ENCODE measurements at regions not wholly inside any gene's neighbourhood (a gene's known extent, or its start where the extent isn't known, plus 50 kb on each side); places are given as distances from the start of the nearest gene placed in this dataset.
A peak's percentile ranks its signal among the peaks of the same experiment; 100 is the strongest.

DNA sequence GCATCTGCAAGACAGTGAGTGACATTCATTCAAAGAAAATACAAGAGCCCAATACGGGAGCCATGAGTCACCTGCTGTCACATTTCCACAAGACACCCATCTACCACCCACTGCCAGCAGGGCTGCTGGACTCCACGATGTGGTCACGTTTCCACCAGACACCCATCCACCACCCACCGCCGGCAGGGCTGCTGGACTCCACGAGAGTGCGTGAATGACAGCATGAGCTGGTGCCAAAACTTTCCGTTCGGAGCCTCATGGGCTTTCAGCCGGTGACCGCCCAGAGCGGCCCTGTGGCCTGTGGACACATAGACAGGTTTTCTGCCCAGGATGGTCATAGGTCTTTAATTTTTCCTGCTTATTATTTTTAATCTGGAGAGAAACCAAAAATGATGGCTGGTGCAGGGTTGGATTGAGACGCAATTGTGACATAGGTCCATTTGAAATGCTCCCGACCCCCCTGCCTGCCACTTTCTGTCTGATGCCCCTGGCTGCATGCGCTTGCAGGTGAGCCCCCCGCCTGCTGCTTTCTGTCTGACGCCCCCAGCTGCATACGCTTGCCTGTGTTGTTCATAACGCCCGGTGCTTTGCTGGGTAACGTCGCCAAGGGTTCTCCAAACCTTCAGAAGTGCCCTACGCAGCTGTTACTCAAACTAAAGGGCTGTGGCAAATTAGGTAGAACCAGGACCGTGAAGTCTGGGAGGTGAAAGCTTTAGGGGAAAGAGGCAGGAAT is 59.1 kb upstream of the SMOC2 start:
- intact Hi-C loops (cut with DNase I; ENCODE audit: low total_unique reads) = loop anchor here (1.0 kb wide), 1 partner anchor 41 kb away; no protein-coding TSS in a partner anchor

DNA sequence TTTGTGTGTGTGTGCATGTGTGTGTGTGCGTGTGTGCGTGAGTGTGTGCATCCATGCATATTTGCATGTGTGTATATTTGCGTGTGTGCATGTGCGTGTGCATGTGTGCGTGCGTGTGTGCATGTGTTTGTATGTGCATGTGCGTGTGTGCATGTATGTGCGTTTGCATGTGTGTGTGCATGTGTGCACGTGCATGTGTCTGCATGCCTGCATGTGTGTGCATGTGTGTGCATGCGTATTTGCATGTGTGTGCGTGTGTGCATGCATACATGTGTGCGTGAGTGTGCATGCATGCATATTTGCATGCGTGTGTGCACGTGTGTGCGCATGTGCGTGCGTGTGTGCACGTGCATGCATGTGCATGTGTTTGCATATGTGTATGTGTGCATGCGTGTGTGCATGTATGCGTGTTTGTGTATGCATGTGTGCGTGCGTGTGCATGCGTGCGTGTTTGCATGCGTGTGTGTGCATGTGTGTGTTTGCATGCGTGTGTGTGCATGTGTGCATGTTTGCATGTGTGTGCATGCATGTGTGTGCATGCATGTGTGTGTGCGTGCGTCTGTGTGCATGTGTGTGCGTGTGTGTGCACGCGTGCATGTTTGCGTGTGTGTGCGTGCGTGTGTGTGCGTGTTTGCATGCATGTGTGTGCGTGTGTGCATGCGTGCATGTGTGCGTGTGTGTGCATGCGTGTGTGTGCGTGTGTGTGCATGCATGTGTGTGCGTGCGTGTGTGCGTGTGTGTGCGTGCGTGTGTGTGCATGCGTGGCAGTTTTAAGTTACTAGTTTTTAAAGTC is 57.7 kb upstream of the SMOC2 start:
- H3K36me3 ChIP-seq = no peaks in the 10 kb centered on the region
- no peak for DNase-seq
- TF ChIP-seq, protein P1, sequence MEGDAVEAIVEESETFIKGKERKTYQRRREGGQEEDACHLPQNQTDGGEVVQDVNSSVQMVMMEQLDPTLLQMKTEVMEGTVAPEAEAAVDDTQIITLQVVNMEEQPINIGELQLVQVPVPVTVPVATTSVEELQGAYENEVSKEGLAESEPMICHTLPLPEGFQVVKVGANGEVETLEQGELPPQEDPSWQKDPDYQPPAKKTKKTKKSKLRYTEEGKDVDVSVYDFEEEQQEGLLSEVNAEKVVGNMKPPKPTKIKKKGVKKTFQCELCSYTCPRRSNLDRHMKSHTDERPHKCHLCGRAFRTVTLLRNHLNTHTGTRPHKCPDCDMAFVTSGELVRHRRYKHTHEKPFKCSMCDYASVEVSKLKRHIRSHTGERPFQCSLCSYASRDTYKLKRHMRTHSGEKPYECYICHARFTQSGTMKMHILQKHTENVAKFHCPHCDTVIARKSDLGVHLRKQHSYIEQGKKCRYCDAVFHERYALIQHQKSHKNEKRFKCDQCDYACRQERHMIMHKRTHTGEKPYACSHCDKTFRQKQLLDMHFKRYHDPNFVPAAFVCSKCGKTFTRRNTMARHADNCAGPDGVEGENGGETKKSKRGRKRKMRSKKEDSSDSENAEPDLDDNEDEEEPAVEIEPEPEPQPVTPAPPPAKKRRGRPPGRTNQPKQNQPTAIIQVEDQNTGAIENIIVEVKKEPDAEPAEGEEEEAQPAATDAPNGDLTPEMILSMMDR (IDR thresholded peaks at IDR 0.05) = no peak
- H3K9me3 ChIP-seq = no peaks in the 10 kb centered on the region
- no peaks in the 10 kb centered on the region for H3K27me3 ChIP-seq
- H3K4me3 ChIP-seq = no peak overlapping the region
- peak overlapping the region in 1 of 2 donors; percentile 71 for H3K27ac ChIP-seq
- intact Hi-C loops (cut with DNase I; ENCODE audit: low total_unique reads) = no loop called here
- H3K4me1 ChIP-seq = peaks cover 0 to 20% (median 16%) of the 10 kb centered on the region in 4 donors

More for the DNA sequence above, 59.1 kb upstream of the SMOC2 start:
- peaks cover 0 to 31% (median 18%) of the 10 kb centered on the region in 4 donors for H3K4me1 ChIP-seq
- peak in 1 of 2 donors; percentile 63 for DNase-seq
- H3K9me3 ChIP-seq = no peaks in the 10 kb centered on the region
- TF ChIP-seq, protein P1 (IDR thresholded peaks at IDR 0.05) = peak; percentile 18 to 20
- no peak overlapping the region for H3K27ac ChIP-seq
- no peak overlapping the region for H3K4me3 ChIP-seq
- no peaks in the 10 kb centered on the region for H3K27me3 ChIP-seq
- H3K36me3 ChIP-seq = no peaks in the 10 kb centered on the region

DNA sequence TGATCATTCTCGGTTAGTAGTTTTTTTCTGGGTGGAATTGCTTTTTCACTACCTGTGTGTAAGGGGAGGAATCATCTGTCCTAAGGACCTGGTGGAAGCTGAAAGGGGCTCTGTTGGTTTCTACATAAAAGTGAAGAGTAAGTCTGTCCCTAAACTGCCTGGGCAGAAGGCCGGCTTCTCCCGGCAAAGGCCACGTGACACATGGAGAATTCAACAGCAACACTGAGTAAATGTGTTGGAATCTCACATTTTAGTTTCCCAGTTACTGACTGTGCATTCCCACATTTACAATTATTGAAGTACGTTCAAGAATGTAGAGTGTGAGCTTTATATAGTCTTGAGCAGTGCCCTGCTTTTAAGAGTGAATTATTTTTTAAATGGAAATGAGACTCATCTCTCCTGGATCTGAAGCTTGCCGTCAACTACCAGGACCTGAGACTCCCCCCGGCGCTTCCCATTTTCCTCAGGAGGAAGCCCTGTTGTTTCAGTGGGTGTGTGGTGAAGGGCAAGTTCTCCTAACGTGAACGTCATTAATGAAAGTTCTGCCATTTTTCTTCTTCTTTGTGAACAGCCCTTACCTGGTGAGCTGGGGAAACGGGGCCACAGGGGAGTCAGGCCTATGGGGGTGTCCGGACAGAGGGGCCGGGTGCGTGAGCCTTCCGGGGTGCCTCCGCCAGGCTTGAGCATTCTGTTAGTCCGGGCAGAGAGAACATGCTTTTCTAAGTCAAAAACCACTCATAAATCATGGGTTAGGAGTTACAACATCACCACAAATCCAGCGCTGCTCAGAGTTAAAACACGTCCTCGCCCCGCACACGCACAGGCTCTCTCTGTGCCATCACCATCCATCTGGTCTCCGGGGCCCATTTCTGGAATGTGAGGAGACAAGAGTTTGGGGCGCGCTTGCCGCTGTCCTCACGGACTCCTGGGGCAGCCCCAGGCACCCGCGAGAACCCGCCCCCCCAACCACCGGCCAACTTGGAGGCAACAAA is 56.6 kb upstream of the SMOC2 start:
- peak overlapping the region; percentile 36 to 41 for H3K4me3 ChIP-seq
- no peaks in the 10 kb centered on the region for H3K9me3 ChIP-seq
- peak in 1 of 2 donors; percentile 59 for DNase-seq
- no peaks in the 10 kb centered on the region for H3K36me3 ChIP-seq
- intact Hi-C loops (cut with DNase I; ENCODE audit: low total_unique reads) = no loop called here
- H3K4me1 ChIP-seq = peaks cover 0 to 20% (median 16%) of the 10 kb centered on the region in 4 donors
- peak overlapping the region; percentile 69 to 71 for H3K27ac ChIP-seq
- TF ChIP-seq, protein P1 (IDR thresholded peaks at IDR 0.05) = no peak
- no peaks in the 10 kb centered on the region for H3K27me3 ChIP-seq

DNA sequence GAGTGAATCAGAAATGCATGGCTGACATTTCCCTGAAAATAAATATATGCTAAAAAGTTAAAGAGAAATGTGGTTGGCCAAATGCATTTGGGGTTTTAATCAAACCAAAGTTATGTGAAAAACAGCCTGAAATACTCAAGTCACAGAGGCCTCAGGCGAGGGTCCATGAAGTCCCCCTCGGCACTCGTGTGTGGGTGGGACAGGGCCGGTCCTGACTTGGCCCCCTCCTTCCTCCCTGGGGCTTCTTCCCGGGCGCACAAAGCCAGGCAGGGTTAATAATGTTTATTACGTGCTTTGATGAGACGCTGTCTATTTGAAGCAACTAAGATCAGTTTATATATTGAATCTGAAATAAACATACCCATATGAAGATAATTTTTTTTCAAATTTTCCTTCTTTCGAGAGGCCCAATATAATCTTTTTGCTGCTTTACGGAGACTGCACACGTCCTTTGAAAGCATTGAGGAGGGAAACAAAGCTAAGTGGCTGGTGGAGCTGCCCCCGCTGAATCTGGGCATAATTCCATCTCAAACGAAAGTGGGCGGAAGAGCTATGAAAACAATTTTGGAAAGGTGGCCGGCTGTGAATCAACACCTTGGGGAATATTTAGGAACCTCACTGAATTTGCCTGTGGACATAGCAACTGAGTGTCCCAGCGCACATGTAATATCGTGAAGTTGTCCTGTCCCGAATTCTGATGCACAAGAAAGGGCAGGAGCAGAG is 55.8 kb upstream of the SMOC2 start:
- peaks cover 0 to 20% (median 16%) of the 10 kb centered on the region in 4 donors for H3K4me1 ChIP-seq
- H3K36me3 ChIP-seq = no peaks in the 10 kb centered on the region
- H3K9me3 ChIP-seq = no peaks in the 10 kb centered on the region
- H3K4me3 ChIP-seq = peak overlapping the region; percentile 36 to 41
- DNase-seq = no peak
- TF ChIP-seq, protein P1 (IDR thresholded peaks at IDR 0.05) = no peak
- H3K27me3 ChIP-seq = no peaks in the 10 kb centered on the region
- intact Hi-C loops (cut with DNase I; ENCODE audit: low total_unique reads) = no loop called here
- peak overlapping the region; percentile 69 to 71 for H3K27ac ChIP-seq
